ENCODE measurements at regions not wholly inside any gene's neighbourhood (a gene's known extent, or its start where the extent isn't known, plus 50 kb on each side); places are given as distances from the start of the nearest gene placed in this dataset.

- Histone ChIP-seq H3K36me3 (ENCODE audit: control insufficient read depth, insufficient read depth, low read length) (no peaks in the 10 kb centered on the region), H3K9me3 (ENCODE audit: control insufficient read depth, insufficient read depth, low read depth, low read length) (no peaks in the 10 kb centered on the region), H3K4me1 (ENCODE audit: control insufficient read depth, insufficient read depth, low read length) (no peaks in the 10 kb centered on the region), H3K4me3 (ENCODE audit: low read depth in 2 of 2, low read length in 2 of 2) (no peak overlapping the region), H3K27me3 (ENCODE audit: control insufficient read depth, insufficient read depth, low read length) (no peaks in the 10 kb centered on the region), H3K27ac (ENCODE audit: low read length) (no peak overlapping the region)
- BruUV-seq (replicated peaks): no TSS peak
- DNase-seq (ENCODE audit: low read depth, low spot score): no peak
- in situ Hi-C loops (cut with HindIII; ENCODE audit: low pct_unique_long_range_greater_than_20kb, low sequenced_read_pairs): no loop called here
- ChIA-PET POLR2A (no interaction called here), CTCF (no interaction called here)
- ATAC-seq: no peak
- no peak for TF ChIP-seq CTCF (IDR thresholded peaks at IDR 0.05)
- TF ChIP-seq TCF7L2 (IDR thresholded peaks at IDR 0.05; ENCODE audit: low read depth, low read length): no peak
- TF ChIP-seq SIN3A (IDR thresholded peaks at IDR 0.05; ENCODE audit: borderline replicate concordance, insufficient read depth, low read depth, low read length): no peak
- TF ChIP-seq REST (IDR thresholded peaks at IDR 0.05; ENCODE audit: insufficient read depth in 1 of 2, low read depth in 2 of 2, low read length in 1 of 2): no peak
- TF ChIP-seq POLR2AphosphoS5 (IDR thresholded peaks at IDR 0.05; ENCODE audit: low read depth, low read length): no peak
- intact Hi-C loops (cut with micrococcal nuclease; ENCODE audit: unreplicated experiment): no loop called here
These were observed 67.0 kb upstream of the EDEM3 start for GRCh38 chr1:184821658-184822057.

- ATAC-seq (no peak), DNase-seq (ENCODE audit: low read depth, low spot score) (no peak)
- H3K27me3 ChIP-seq (ENCODE audit: control insufficient read depth, insufficient read depth, low read length): no peaks in the 10 kb centered on the region
- H3K36me3 ChIP-seq (ENCODE audit: control insufficient read depth, insufficient read depth, low read length): no peaks in the 10 kb centered on the region
- ChIA-PET CTCF (no interaction called here), POLR2A (no interaction called here)
- TF ChIP-seq POLR2AphosphoS5 (IDR thresholded peaks at IDR 0.05; ENCODE audit: low read depth, low read length) (no peak), SIN3A (IDR thresholded peaks at IDR 0.05; ENCODE audit: borderline replicate concordance, insufficient read depth, low read depth, low read length) (no peak), CTCF (IDR thresholded peaks at IDR 0.05) (no peak), TCF7L2 (IDR thresholded peaks at IDR 0.05; ENCODE audit: low read depth, low read length) (no peak), REST (IDR thresholded peaks at IDR 0.05; ENCODE audit: insufficient read depth in 1 of 2, low read depth in 2 of 2, low read length in 1 of 2) (no peak)
- H3K27ac ChIP-seq (ENCODE audit: low read length): no peak overlapping the region
- H3K4me1 ChIP-seq (ENCODE audit: control insufficient read depth, insufficient read depth, low read length): no peaks in the 10 kb centered on the region
- in situ Hi-C loops (cut with HindIII; ENCODE audit: low pct_unique_long_range_greater_than_20kb, low sequenced_read_pairs) (no loop called here), intact Hi-C loops (cut with micrococcal nuclease; ENCODE audit: unreplicated experiment) (no loop called here)
- H3K4me3 ChIP-seq (ENCODE audit: low read depth in 2 of 2, low read length in 2 of 2): no peak overlapping the region
- no peaks in the 10 kb centered on the region for H3K9me3 ChIP-seq (ENCODE audit: control insufficient read depth, insufficient read depth, low read depth, low read length)
- no TSS peak for BruUV-seq (replicated peaks)
These were observed 66.3 kb upstream of the EDEM3 start for GRCh38 chr1:184820956-184821355.

All from Panc1 (cell line).